Thoracic aorta (tissue), 2 donors: ENCODE measurements at regions not wholly inside any gene's neighbourhood (a gene's known extent, or its start where the extent isn't known, plus 50 kb on each side); places are given as distances from the start of the nearest gene placed in this dataset.

ENCODE experiments used
- ATAC-seq: fragments of 150-250 bp; one replicate; pipeline ENCODE4 v1.8.0; 2017; ENCODE audit warnings: low read depth; ENCODE audit not compliant: insufficient number of reproducible peaks, low FRiP score
- DNase-seq: peaks from one replicate; pipeline ENCODE4 v3.0.0-alpha.2; 2020; ENCODE audit warnings: low spot score
- H3K27ac ChIP-seq, 2 donors: fragments of 200-600 bp; sonication (generic); 1 replicate in 1 of 2; 2 replicates in 1 of 2; pipeline ENCODE4 v1.5.1; 2016; ENCODE audit warnings: mild to moderate bottlenecking in 2 of 2, moderate library complexity in 2 of 2
- H3K27me3 ChIP-seq: fragments of 200-600 bp; sonication (generic); replicated peaks from 2 replicates; pipeline ENCODE4 v1.6.0; 2016; ENCODE audit warnings: mild to moderate bottlenecking; ENCODE audit not compliant: insufficient read depth
- H3K36me3 ChIP-seq: fragments of 200-600 bp; sonication (generic); one replicate; pipeline ENCODE4 v1.5.1; 2016
- H3K4me1 ChIP-seq, 2 donors: fragments of 200-600 bp; sonication (generic); 1 replicate in 1 of 2; 2 replicates in 1 of 2; pipeline versions ENCODE4 v1.5.1 to v1.6.0; 2016; ENCODE audit warnings: low read depth in 2 of 2, mild to moderate bottlenecking in 1 of 2; ENCODE audit not compliant: control insufficient read depth in 1 of 2
- H3K4me3 ChIP-seq: fragments of 200-600 bp; sonication (generic); 2 replicates; pipeline ENCODE4 v1.5.1; 2016; ENCODE audit warnings: mild to moderate bottlenecking
- H3K9me3 ChIP-seq: fragments of 200-600 bp; sonication (generic); 2 replicates; pipeline ENCODE4 v1.5.1; 2016
- TF ChIP-seq, protein P1 (sequence below): fragments of 200-600 bp; sonication (generic); IDR thresholded peaks from one replicate; pipeline ENCODE4 v1.5.1; 2019; ENCODE audit warnings: antibody characterized with exemption

DNA sequence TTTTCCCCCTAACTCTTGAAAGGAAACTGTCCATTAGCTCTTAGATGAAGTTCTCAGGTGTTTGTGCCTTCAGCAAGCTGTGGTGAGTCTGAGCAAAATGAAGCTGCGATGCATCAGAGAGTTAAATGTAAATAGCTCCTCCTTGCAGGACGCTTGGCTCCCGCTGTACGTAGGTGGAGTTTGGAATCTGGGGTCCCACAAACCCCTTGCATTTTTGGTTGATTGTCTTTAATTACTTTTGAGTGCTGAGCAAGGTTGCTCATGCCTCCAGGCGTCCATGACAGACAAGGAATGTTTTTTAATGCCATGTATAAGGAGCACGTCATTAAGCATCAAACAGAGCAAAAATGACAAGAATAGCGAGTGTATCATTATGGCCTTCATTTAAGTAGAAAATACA, 300.5 kb downstream of the TFAP2C start:
- H3K4me1 ChIP-seq: peaks cover 4 to 13% of the 10 kb centered on the region in 2 donors
- H3K9me3 ChIP-seq: no peaks in the 10 kb centered on the region
- H3K36me3 ChIP-seq: no peaks in the 10 kb centered on the region
- H3K4me3 ChIP-seq: no peak overlapping the region
- H3K27me3 ChIP-seq: peaks cover 6% of the 10 kb centered on the region
- TF ChIP-seq, protein P1, sequence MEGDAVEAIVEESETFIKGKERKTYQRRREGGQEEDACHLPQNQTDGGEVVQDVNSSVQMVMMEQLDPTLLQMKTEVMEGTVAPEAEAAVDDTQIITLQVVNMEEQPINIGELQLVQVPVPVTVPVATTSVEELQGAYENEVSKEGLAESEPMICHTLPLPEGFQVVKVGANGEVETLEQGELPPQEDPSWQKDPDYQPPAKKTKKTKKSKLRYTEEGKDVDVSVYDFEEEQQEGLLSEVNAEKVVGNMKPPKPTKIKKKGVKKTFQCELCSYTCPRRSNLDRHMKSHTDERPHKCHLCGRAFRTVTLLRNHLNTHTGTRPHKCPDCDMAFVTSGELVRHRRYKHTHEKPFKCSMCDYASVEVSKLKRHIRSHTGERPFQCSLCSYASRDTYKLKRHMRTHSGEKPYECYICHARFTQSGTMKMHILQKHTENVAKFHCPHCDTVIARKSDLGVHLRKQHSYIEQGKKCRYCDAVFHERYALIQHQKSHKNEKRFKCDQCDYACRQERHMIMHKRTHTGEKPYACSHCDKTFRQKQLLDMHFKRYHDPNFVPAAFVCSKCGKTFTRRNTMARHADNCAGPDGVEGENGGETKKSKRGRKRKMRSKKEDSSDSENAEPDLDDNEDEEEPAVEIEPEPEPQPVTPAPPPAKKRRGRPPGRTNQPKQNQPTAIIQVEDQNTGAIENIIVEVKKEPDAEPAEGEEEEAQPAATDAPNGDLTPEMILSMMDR: no peak
- no peak for DNase-seq
- no peak for ATAC-seq
- no peak overlapping the region for H3K27ac ChIP-seq

DNA sequence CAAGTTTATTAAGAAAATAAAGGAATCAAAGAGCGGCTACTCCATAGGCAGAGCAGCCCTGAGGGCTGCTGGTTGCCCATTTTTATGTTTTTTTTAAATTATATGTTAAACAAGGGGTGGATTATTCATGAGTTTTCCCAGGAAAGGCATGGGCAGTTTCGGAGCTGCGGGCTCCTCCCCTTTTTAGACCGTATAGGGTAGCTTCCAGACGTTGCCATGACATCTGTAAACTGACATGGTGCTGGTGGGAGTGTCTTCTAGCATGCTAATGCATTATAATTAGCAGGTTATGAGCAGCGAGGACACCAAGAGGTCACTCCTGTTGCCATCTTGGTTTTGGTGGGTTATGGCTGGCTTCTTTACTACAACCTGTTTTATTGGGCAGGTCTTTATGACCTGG, 301.8 kb downstream of the TFAP2C start:
- peaks cover 3% of the 10 kb centered on the region for H3K27me3 ChIP-seq
- ATAC-seq: no peak
- H3K27ac ChIP-seq: no peak overlapping the region
- H3K9me3 ChIP-seq: no peaks in the 10 kb centered on the region
- no peaks in the 10 kb centered on the region for H3K36me3 ChIP-seq
- DNase-seq: no peak
- H3K4me1 ChIP-seq: peaks cover 0 to under 1% of the 10 kb centered on the region in 2 donors
- TF ChIP-seq, protein P1: no peak
- no peak overlapping the region for H3K4me3 ChIP-seq

DNA sequence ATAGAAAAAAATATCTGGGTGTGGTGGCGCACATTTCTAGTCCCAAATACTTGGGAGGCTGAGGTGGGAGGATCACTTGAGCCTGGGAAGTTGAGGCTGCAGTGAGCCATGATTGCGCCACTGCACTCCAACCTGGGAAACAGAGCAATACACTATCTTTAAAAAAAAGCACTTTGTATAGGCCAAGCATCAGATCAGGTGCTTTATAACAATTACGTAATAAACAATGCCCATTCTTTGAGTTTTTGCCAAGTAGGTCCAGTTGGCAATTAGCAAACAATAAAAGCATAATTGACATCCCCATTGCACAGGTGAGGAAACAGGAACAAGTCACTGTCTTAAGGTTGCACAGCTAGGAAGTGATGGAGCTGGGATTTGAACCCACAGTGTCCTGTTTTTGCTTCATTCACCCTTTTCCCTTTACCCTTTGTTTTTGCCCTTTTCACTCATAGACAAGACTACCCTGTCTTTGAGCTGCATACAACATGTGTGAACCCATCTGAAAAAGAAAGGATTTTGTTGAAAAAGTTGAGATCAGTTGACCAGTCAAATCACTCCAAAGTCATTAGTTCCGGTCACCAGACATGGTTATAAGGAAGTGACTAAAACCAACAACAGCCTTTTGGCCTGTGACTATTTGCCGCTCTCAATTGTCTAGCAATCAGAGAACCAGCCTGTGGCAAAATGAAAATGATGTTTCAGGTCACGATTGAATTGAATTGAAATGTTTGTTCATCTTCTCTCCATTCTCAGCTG, 303.6 kb downstream of the TFAP2C start:
- DNase-seq: no peak
- no peaks in the 10 kb centered on the region for H3K9me3 ChIP-seq
- peaks cover 3% of the 10 kb centered on the region for H3K27me3 ChIP-seq
- TF ChIP-seq, protein P1: no peak
- H3K36me3 ChIP-seq: no peaks in the 10 kb centered on the region
- no peaks in the 10 kb centered on the region for H3K4me1 ChIP-seq
- no peak overlapping the region for H3K4me3 ChIP-seq
- H3K27ac ChIP-seq: no peak overlapping the region
- ATAC-seq: no peak

DNA sequence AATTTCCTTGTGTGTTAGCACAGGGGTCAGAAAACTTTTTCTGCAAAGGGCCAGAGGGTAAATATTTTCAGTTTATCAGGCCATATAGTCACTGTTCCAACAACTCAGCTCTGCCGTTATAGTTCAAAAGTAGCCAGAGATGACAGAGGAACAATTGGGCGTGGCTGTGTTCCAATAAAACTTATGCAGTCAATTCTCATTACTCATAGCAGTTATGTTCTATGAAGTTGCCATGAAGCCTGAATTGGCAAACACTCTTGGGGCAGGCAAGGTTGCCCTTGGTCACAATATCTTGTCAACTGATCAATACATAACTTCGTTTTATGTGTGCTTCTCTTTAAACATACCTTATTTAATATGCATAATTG, 304.2 kb downstream of the TFAP2C start:
- H3K36me3 ChIP-seq: no peaks in the 10 kb centered on the region
- no peak overlapping the region for H3K4me3 ChIP-seq
- no peaks in the 10 kb centered on the region for H3K4me1 ChIP-seq
- H3K27ac ChIP-seq: no peak overlapping the region
- ATAC-seq: no peak
- DNase-seq: no peak
- TF ChIP-seq, protein P1: no peak
- H3K27me3 ChIP-seq: peaks cover 3% of the 10 kb centered on the region
- H3K9me3 ChIP-seq: no peaks in the 10 kb centered on the region

DNA sequence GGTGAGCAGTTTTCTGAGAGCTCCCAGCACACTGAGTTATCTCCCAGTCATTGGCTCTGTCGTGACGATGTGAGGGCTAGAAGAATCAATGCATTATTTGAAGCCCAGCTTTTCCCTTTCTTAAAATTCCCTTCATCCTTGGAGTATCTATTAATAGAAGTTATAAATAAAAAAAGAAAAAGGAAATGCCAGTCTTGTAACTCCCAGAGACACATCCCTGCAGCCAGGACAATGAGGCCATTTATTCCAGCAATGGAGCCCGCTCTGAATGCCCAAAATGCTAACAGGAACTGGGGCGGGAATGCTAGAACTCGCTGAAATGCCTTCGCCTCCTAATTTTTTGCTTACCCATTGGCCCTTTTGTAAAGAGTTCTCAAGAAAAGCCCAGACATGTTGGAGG, 305.8 kb downstream of the TFAP2C start:
- H3K4me1 ChIP-seq: no peaks in the 10 kb centered on the region
- H3K27me3 ChIP-seq: peaks cover 2% of the 10 kb centered on the region
- no peak overlapping the region for H3K4me3 ChIP-seq
- H3K9me3 ChIP-seq: no peaks in the 10 kb centered on the region
- DNase-seq (no peak), ATAC-seq (no peak)
- TF ChIP-seq, protein P1: no peak
- no peak overlapping the region for H3K27ac ChIP-seq
- no peaks in the 10 kb centered on the region for H3K36me3 ChIP-seq
